DMS53 treated with DMSO at 0.1 percent for 48 hours (cell line): ENCODE measurements at regions not wholly inside any gene's neighbourhood (a gene's known extent, or its start where the extent isn't known, plus 50 kb on each side); places are given as distances from the start of the nearest gene placed in this dataset.
A peak's percentile ranks its signal among the peaks of the same experiment; 100 is the strongest.
"Not testable (repeated sequence)": the region's sequence is repeated elsewhere in the genome, so short reads cannot be mapped to it uniquely, and the experiment has no call there.

ENCODE experiments used
- DNase-seq: peaks from one replicate; lab custom pipeline; 2025; ENCODE audit not compliant: unreplicated experiment; lab: John Stamatoyannopoulos, UW

GRCh38 chr9:103237571-103238109, 242.5 kb downstream of the CYLC2 start:
- not testable (repeated sequence) for DNase-seq

GRCh38 chr9:103242025-103242424, 246.9 kb downstream of the CYLC2 start:
- no peak for DNase-seq

GRCh38 chr9:103242486-103242885, 247.4 kb downstream of the CYLC2 start:
- DNase-seq = no peak

GRCh38 chr9:103243553-103243952, 248.4 kb downstream of the CYLC2 start:
- no peak for DNase-seq

GRCh38 chr9:103245369-103245768, 250.2 kb downstream of the CYLC2 start:
- DNase-seq = peak; percentile 39

GRCh38 chr9:103261951-103262350, 266.8 kb downstream of the CYLC2 start:
- no peak for DNase-seq

- DNase-seq = no peak
These were observed 270.9 kb downstream of the CYLC2 start for GRCh38 chr9:103266064-103266463.

- no peak for DNase-seq
These were observed 282.1 kb downstream of the CYLC2 start for GRCh38 chr9:103277240-103277639.

- DNase-seq = no peak
These were observed 286.0 kb downstream of the CYLC2 start for GRCh38 chr9:103281126-103281525.

- DNase-seq = no peak
These were observed 292.2 kb downstream of the CYLC2 start for GRCh38 chr9:103287361-103287760.

GRCh38 chr9:103296189-103296588, 301.1 kb downstream of the CYLC2 start:
- DNase-seq = no peak

- DNase-seq = no peak
These were observed 305.9 kb downstream of the CYLC2 start for GRCh38 chr9:103301051-103301450.

GRCh38 chr9:103304797-103305196, 309.7 kb downstream of the CYLC2 start:
- peak; percentile 41 for DNase-seq

GRCh38 chr9:103319979-103320378, 324.8 kb downstream of the CYLC2 start:
- DNase-seq = no peak

GRCh38 chr9:103323699-103324098, 328.6 kb downstream of the CYLC2 start:
- DNase-seq = no peak

- DNase-seq = no peak
These were observed 340.3 kb downstream of the CYLC2 start for GRCh38 chr9:103335461-103335860.

GRCh38 chr9:103355000-103355399, 359.9 kb downstream of the CYLC2 start:
- no peak for DNase-seq

GRCh38 chr9:103357980-103358379, 362.8 kb downstream of the CYLC2 start:
- DNase-seq = not testable (repeated sequence)

- DNase-seq = no peak
These were observed 366.8 kb downstream of the CYLC2 start for GRCh38 chr9:103361906-103362305.

- DNase-seq = no peak
These were observed 367.9 kb downstream of the CYLC2 start for GRCh38 chr9:103362986-103363385.

GRCh38 chr9:103364753-103365152, 369.6 kb downstream of the CYLC2 start:
- no peak for DNase-seq

- no peak for DNase-seq
These were observed 376.0 kb downstream of the CYLC2 start for GRCh38 chr9:103371152-103371551.

GRCh38 chr9:103372828-103373227, 377.7 kb downstream of the CYLC2 start:
- no peak for DNase-seq

- DNase-seq = no peak
These were observed 382.5 kb downstream of the CYLC2 start for GRCh38 chr9:103377667-103378066.
